KMS-11 (cell line): ENCODE measurements at regions not wholly inside any gene's neighbourhood (a gene's known extent, or its start where the extent isn't known, plus 50 kb on each side); places are given as distances from the start of the nearest gene placed in this dataset.

Experiments used
- H2AFZ ChIP-seq: fragments of 200-600 bp; sonication (generic); 2 replicates; pipeline ENCODE4 v1.6.1; 2016; ENCODE audit warnings: antibody characterized with exemption, mixed run types, low read depth
- H3K27ac ChIP-seq: fragments of 200-600 bp; sonication (generic); 2 replicates; pipeline ENCODE4 v1.6.1; 2016; ENCODE audit warnings: mild to moderate bottlenecking, mixed run types
- H3K27me3 ChIP-seq: fragments of 200-600 bp; sonication (generic); 2 replicates; pipeline ENCODE4 v1.6.1; 2017; ENCODE audit warnings: mild to moderate bottlenecking, low read depth, mixed run types, moderate library complexity; ENCODE audit not compliant: insufficient read depth
- H3K36me3 ChIP-seq: fragments of 200-600 bp; sonication (generic); 2 replicates; pipeline ENCODE4 v1.6.1; 2017; ENCODE audit warnings: mild to moderate bottlenecking, mixed run types; ENCODE audit not compliant: insufficient read depth
- H3K4me1 ChIP-seq: fragments of 200-600 bp; sonication (generic); 2 replicates; pipeline ENCODE4 v1.6.1; 2016; ENCODE audit warnings: mild to moderate bottlenecking, low read depth, mixed run types; ENCODE audit not compliant: poor library complexity, severe bottlenecking
- H3K4me2 ChIP-seq: fragments of 200-600 bp; sonication (generic); 2 replicates; pipeline ENCODE4 v1.7.0; 2016; ENCODE audit warnings: mild to moderate bottlenecking, mixed run types
- H3K4me3 ChIP-seq: fragments of 200-600 bp; sonication (generic); IDR thresholded peaks from 2 replicates; pipeline ENCODE4 v1.6.1; 2017; ENCODE audit warnings: low read depth, low read length, mixed read lengths; ENCODE audit not compliant: insufficient read depth
- H3K79me2 ChIP-seq: fragments of 200-600 bp; sonication (generic); 2 replicates; pipeline ENCODE4 v1.6.1; 2016; ENCODE audit warnings: low read depth, mixed run types; ENCODE audit not compliant: insufficient read depth
- H3K9ac ChIP-seq: fragments of 200-600 bp; sonication (generic); 2 replicates; pipeline ENCODE4 v1.6.1; 2016; ENCODE audit warnings: mild to moderate bottlenecking, mixed run types
- H4K20me1 ChIP-seq: fragments of 200-600 bp; sonication (generic); 2 replicates; pipeline ENCODE4 v1.6.1; 2016; ENCODE audit warnings: mild to moderate bottlenecking, mixed run types; ENCODE audit not compliant: insufficient read depth
- TF ChIP-seq, protein P1 (sequence below): fragments of 200-600 bp; sonication (generic); conservative IDR thresholded peaks from 2 replicates; pipeline ENCODE4 v1.6.1; 2017; ENCODE audit warnings: low read depth, mild to moderate bottlenecking, antibody characterized with exemption, low read length, moderate library complexity, mixed read lengths

DNA sequence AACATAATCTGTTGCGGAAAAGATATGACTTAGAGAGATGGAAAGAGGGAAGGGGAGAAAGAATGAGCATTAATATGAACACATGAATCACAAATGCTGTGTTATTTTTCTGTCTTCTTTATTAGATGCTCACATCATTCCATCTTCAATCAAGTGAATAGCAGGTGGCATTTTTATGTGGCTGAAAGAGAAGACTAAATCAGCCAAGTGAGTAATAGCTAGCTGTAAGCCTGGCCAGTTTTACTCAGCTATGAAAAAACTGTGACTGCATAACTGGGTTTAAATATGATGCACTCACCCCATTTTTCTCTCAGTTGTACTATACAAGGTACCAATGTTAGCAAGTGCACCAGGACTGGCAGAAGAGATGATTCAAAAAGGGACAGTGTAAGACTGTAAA, 571.1 kb downstream of the JRKL start:
- no peaks in the 10 kb centered on the region for H3K4me1 ChIP-seq
- no peaks in the 10 kb centered on the region for H3K79me2 ChIP-seq
- H3K27ac ChIP-seq: no peak overlapping the region
- H3K27me3 ChIP-seq: no peaks in the 10 kb centered on the region
- H4K20me1 ChIP-seq: no peaks in the 10 kb centered on the region
- no peak overlapping the region for H3K4me3 ChIP-seq
- no peak overlapping the region for H3K4me2 ChIP-seq
- no peaks in the 10 kb centered on the region for H3K36me3 ChIP-seq
- TF ChIP-seq, protein P1, sequence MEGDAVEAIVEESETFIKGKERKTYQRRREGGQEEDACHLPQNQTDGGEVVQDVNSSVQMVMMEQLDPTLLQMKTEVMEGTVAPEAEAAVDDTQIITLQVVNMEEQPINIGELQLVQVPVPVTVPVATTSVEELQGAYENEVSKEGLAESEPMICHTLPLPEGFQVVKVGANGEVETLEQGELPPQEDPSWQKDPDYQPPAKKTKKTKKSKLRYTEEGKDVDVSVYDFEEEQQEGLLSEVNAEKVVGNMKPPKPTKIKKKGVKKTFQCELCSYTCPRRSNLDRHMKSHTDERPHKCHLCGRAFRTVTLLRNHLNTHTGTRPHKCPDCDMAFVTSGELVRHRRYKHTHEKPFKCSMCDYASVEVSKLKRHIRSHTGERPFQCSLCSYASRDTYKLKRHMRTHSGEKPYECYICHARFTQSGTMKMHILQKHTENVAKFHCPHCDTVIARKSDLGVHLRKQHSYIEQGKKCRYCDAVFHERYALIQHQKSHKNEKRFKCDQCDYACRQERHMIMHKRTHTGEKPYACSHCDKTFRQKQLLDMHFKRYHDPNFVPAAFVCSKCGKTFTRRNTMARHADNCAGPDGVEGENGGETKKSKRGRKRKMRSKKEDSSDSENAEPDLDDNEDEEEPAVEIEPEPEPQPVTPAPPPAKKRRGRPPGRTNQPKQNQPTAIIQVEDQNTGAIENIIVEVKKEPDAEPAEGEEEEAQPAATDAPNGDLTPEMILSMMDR: no peak
- no peak overlapping the region for H3K9ac ChIP-seq
- no peak overlapping the region for H2AFZ ChIP-seq

DNA sequence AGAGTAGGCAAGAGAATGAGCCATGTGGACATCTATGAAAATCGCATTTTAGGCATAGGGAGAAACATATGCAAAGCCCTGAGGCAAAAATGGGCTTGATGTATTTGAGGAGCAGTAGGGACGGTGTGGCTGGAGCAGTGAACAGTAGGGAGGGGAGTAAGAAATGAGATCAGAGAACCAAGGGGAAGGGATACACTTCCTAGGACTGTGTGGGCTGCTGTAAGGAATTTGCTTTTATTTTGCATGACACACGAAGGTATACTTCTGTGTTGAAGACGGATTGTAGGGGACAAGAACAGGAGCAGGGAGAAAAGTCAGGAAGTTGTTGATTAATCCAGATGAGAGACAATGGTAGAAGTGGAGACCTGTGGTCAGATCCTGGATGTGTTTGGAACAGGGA, 572.1 kb downstream of the JRKL start:
- Histone ChIP-seq H3K4me2 (no peak overlapping the region), H3K27me3 (no peaks in the 10 kb centered on the region), H4K20me1 (no peaks in the 10 kb centered on the region), H2AFZ (no peak overlapping the region), H3K27ac (no peak overlapping the region), H3K4me3 (no peak overlapping the region), H3K79me2 (no peaks in the 10 kb centered on the region), H3K9ac (no peak overlapping the region), H3K36me3 (no peaks in the 10 kb centered on the region), H3K4me1 (no peaks in the 10 kb centered on the region)
- TF ChIP-seq, protein P1: no peak

DNA sequence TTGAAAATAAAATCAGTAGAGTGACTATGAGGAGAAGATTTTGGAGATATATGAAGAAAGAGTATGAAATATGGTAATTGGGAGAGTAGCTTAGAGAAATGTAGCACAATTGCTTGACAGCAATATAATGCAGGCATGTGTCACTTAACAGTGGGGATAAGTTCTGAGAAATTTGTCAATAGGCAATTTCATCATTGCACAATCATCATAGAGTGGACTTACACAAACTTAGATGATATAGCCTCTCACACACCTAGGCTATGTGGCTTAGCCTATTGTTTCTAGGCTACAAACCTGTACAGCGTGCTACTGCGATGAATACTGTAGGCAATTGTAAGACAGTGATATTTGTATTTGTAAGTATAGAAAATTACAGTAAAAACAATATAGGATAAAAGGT, 573.6 kb downstream of the JRKL start:
- Histone ChIP-seq H3K4me2 (no peak overlapping the region), H3K27me3 (no peaks in the 10 kb centered on the region), H4K20me1 (no peaks in the 10 kb centered on the region), H3K9ac (no peak overlapping the region), H3K36me3 (no peaks in the 10 kb centered on the region), H2AFZ (no peak overlapping the region), H3K79me2 (no peaks in the 10 kb centered on the region), H3K4me1 (no peaks in the 10 kb centered on the region), H3K27ac (no peak overlapping the region), H3K4me3 (no peak overlapping the region)
- TF ChIP-seq, protein P1: no peak

DNA sequence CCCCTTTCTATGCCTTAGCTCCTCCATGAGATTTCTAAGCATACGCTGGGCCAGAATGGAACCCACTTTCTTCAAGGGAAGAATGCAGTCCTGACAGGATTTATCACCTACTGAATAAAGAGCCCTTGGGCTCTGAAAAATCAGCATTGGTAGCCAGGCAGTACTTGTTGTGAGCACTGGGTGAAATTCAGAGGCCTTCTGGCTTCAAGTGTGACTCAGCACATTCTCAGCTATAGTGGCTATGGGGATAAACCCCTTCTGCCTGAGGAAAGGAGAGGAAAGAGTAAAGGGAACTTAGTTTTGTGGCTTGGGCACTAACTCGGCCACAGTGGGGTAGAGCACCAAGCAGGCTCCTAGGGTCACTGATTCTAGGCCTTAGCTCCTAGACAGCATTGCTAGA, 574.8 kb downstream of the JRKL start:
- TF ChIP-seq, protein P1: no peak
- H3K9ac ChIP-seq: no peak overlapping the region

More for the DNA sequence above, 574.8 kb downstream of the JRKL start:
- Histone ChIP-seq H3K4me2 (no peak overlapping the region), H3K4me3 (no peak overlapping the region), H4K20me1 (no peaks in the 10 kb centered on the region), H3K27me3 (no peaks in the 10 kb centered on the region), H3K27ac (no peak overlapping the region), H3K36me3 (no peaks in the 10 kb centered on the region), H3K79me2 (no peaks in the 10 kb centered on the region), H2AFZ (no peak overlapping the region), H3K4me1 (no peaks in the 10 kb centered on the region)
